IPS-NIHi7 (cell line): ENCODE measurements at regions not wholly inside any gene's neighbourhood (a gene's known extent, or its start where the extent isn't known, plus 50 kb on each side); places are given as distances from the start of the nearest gene placed in this dataset.

Experiments
- DNase-seq: peaks from one replicate; pipeline ENCODE4 v3.0.0; 2012; ENCODE audit warnings: mixed read lengths; ENCODE audit errors: extremely low spot score

GRCh38 chr4:36004204-36004851, 240.0 kb downstream of the ARAP2 start:
- DNase-seq = no peak

GRCh38 chr4:36006226-36006625, 238.1 kb downstream of the ARAP2 start:
- no peak for DNase-seq

GRCh38 chr4:36010397-36010929, 233.9 kb downstream of the ARAP2 start:
- DNase-seq = no peak

GRCh38 chr4:36011381-36011780, 232.9 kb downstream of the ARAP2 start:
- no peak for DNase-seq

GRCh38 chr4:36012503-36012902, 231.8 kb downstream of the ARAP2 start:
- DNase-seq = no peak

- no peak for DNase-seq
Measured at GRCh38 chr4:36013206-36013605, 231.1 kb downstream of the ARAP2 start.
